Activated naive CD8-positive, alpha-beta T cell (primary cell): ENCODE measurements at regions not wholly inside any gene's neighbourhood (a gene's known extent, or its start where the extent isn't known, plus 50 kb on each side); places are given as distances from the start of the nearest gene placed in this dataset.

ENCODE experiments used
- H3K27ac Mint-ChIP-seq: one replicate; pipeline ENCODE4 v1.8.0; 2021; ENCODE audit warnings: mixed read lengths
- H3K27me3 Mint-ChIP-seq: one replicate; pipeline ENCODE4 v1.8.0; 2021; ENCODE audit warnings: mixed read lengths
- H3K36me3 Mint-ChIP-seq: one replicate; pipeline ENCODE4 v1.8.0; 2021; ENCODE audit warnings: mixed read lengths
- H3K4me1 Mint-ChIP-seq: one replicate; pipeline ENCODE4 v1.8.0; 2021; ENCODE audit warnings: low read depth, mixed read lengths
- H3K4me3 Mint-ChIP-seq: one replicate; pipeline ENCODE4 v1.8.0; 2021; ENCODE audit warnings: mild to moderate bottlenecking, mixed read lengths
- H3K9me3 Mint-ChIP-seq: one replicate; pipeline ENCODE4 v1.8.0; 2021; ENCODE audit warnings: low read depth, mixed read lengths

DNA sequence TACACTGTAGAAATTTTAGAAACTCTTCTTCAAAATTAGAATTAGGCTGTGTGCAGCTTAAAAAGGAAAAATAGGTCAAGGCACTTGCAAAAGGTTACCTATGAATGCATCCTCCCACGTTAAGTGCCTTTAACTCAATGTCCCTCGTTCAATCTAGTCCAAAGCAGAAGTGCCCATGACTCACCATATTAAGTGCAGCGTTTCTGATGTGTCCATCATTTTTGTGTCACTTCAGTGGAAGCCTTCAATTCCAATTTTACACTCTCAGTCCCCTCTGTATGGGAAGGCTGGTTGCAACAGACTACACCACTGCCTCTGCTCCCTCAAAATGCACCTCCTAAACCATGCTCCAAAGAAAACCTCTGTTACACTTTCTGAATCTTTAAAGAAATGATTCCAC is 53.4 kb downstream of the FOXB1 start:
- no peaks in the 10 kb centered on the region for H3K4me1 Mint-ChIP-seq
- no peak overlapping the region for H3K27ac Mint-ChIP-seq
- peaks cover 11% of the 10 kb centered on the region for H3K36me3 Mint-ChIP-seq
- H3K4me3 Mint-ChIP-seq, result no peak overlapping the region
- H3K27me3 Mint-ChIP-seq, result peaks cover 2% of the 10 kb centered on the region
- peaks cover 19% of the 10 kb centered on the region for H3K9me3 Mint-ChIP-seq

GRCh38 chr15:60059186-60059585 is 55.1 kb downstream of the FOXB1 start:
- Mint-ChIP-seq H3K36me3 (peaks cover 15% of the 10 kb centered on the region), H3K27me3 (peaks cover 2% of the 10 kb centered on the region), H3K4me1 (no peaks in the 10 kb centered on the region), H3K4me3 (no peak overlapping the region), H3K27ac (no peak overlapping the region), H3K9me3 (peaks cover 19% of the 10 kb centered on the region)

GRCh38 chr15:60061758-60062157 is 57.6 kb downstream of the FOXB1 start:
- Mint-ChIP-seq H3K4me3 (no peak overlapping the region), H3K27ac (no peak overlapping the region), H3K4me1 (no peaks in the 10 kb centered on the region), H3K36me3 (peaks cover 15% of the 10 kb centered on the region), H3K9me3 (peaks cover 19% of the 10 kb centered on the region), H3K27me3 (peaks cover 5% of the 10 kb centered on the region)

- H3K4me1 Mint-ChIP-seq, result no peaks in the 10 kb centered on the region
- no peak overlapping the region for H3K27ac Mint-ChIP-seq
- peaks cover 15% of the 10 kb centered on the region for H3K36me3 Mint-ChIP-seq
- no peak overlapping the region for H3K4me3 Mint-ChIP-seq
- H3K9me3 Mint-ChIP-seq, result peaks cover 19% of the 10 kb centered on the region
- H3K27me3 Mint-ChIP-seq, result peaks cover 5% of the 10 kb centered on the region
These were observed 58.7 kb downstream of the FOXB1 start for GRCh38 chr15:60062826-60063225.

DNA sequence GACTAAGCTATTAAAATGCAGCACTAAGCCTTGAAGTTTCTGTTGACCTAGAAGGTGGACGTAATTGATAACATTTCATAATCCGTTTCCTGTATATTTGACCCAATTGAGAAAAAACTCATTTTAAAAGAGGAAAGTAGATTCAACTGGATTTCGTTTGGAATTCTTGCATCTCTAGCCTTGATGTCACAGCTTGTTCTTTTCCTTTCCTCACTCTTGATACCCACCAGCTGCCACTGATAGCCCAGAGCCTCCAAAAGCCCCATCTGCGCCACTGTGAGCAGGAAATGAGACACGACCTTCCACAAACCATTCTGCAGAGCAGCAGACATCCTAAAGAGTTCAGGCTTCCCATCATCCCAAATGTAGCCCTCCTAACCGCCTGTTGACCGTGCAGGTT is 61.8 kb downstream of the FOXB1 start:
- H3K27me3 Mint-ChIP-seq, result peaks cover 3% of the 10 kb centered on the region
- no peak overlapping the region for H3K4me3 Mint-ChIP-seq
- peaks cover 12% of the 10 kb centered on the region for H3K36me3 Mint-ChIP-seq
- peaks cover 13% of the 10 kb centered on the region for H3K9me3 Mint-ChIP-seq
- no peak overlapping the region for H3K27ac Mint-ChIP-seq
- no peaks in the 10 kb centered on the region for H3K4me1 Mint-ChIP-seq

DNA sequence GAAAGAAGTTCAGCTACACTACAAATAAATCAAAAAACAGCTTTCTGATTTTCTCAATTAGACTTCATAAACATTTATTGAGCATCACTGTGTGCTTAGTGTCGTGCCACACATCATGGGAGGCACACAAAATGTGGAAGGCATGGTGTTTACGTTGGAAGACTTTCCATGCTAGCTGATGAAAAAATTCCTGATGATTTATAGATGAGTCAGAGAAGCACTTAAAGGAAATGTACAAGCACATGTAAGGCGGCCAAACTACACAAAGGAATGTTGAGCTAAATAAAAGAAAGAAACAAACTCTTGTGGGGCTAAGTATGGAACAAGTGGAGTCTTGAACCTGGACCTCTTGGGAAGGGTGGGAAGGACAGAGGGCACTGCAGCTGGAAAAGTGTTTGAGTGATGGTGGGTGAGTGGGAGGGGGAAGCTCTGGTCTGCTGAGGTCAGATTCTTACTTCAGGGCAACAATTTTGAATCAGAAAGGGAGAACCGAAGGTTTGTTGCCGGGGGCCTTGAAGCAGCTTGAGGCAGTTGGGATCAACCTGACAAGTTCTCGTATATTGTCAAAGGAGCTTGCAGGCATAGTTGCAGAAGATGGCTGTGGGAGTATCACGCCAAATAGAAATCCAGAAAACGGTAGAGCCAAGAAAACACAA is 66.9 kb downstream of the FOXB1 start:
- H3K9me3 Mint-ChIP-seq, result no peaks in the 10 kb centered on the region
- no peaks in the 10 kb centered on the region for H3K36me3 Mint-ChIP-seq
- H3K4me1 Mint-ChIP-seq, result peaks cover 19% of the 10 kb centered on the region
- no peaks in the 10 kb centered on the region for H3K27me3 Mint-ChIP-seq
- H3K27ac Mint-ChIP-seq, result no peak overlapping the region
- no peak overlapping the region for H3K4me3 Mint-ChIP-seq

DNA sequence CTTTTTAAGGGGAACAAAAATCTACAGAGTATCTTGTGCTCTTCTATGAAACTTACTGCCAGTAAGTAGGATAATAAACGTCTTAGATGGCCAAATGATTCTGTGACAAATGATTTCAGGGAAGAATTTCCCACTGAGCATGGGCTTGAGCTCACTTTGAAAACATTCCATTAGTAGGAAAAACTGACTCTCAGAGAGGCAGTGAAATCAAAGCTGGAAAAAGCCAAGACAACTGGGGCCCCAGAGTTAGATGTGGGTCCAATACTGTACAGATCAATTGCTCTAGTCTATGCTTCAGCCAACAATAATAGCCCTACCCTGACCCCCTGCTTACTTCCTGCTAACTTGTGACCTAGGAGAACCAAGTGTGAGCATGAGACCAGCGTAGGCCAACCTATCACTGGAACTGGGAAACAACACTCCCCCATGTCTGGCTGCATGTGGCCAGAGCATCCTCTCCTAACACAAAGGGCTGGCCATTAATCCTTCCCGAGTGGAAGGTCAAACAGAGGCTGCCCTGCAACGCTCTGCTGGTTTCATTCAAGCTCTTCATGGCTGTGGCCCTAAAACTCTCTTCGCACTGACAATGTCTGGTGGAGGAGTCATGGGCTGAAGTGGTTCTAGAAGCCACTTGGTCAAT is 68.8 kb downstream of the FOXB1 start:
- no peaks in the 10 kb centered on the region for H3K36me3 Mint-ChIP-seq
- no peaks in the 10 kb centered on the region for H3K9me3 Mint-ChIP-seq
- H3K27ac Mint-ChIP-seq, result no peak overlapping the region
- no peak overlapping the region for H3K4me3 Mint-ChIP-seq
- H3K27me3 Mint-ChIP-seq, result no peaks in the 10 kb centered on the region
- peaks cover 34% of the 10 kb centered on the region for H3K4me1 Mint-ChIP-seq

GRCh38 chr15:60073466-60073840 is 69.3 kb downstream of the FOXB1 start:
- peaks cover 38% of the 10 kb centered on the region for H3K4me1 Mint-ChIP-seq
- no peak overlapping the region for H3K4me3 Mint-ChIP-seq
- no peaks in the 10 kb centered on the region for H3K36me3 Mint-ChIP-seq
- no peak overlapping the region for H3K27ac Mint-ChIP-seq
- H3K27me3 Mint-ChIP-seq, result no peaks in the 10 kb centered on the region
- H3K9me3 Mint-ChIP-seq, result no peaks in the 10 kb centered on the region

DNA sequence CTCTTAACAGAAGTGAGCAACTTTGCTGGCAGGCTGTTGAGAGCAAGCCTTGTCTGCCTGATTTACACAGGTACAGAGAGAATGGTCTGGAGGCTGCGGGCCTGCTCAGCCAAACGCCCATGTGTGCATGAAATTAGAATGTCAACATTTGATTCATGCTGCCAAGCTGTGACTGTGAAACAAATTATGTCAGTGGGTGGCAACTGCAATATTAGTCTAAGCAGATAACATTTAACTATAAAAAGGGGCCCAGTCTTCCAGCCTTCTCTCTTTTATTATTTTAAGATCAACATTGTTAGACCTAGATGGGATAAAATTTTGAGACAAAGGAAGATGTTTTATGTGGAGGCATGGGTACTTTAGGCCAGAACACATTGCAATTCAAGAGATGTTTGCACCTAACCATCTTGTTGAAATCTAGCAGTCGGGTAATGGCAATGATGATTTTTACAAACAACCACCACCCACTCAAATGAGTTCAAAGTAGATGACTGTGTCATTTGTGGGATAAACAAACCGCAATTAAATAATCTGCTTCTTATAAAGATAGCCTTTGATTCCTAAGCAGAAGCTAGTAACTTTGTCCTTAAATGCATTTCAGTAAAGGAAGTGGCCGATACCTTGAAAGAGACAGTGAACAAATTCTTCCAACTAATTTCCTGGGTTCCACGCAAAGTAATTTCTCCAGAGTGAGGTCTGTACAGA is 70.2 kb downstream of the FOXB1 start:
- peak overlapping the region; percentile 28 for H3K27ac Mint-ChIP-seq

DNA sequence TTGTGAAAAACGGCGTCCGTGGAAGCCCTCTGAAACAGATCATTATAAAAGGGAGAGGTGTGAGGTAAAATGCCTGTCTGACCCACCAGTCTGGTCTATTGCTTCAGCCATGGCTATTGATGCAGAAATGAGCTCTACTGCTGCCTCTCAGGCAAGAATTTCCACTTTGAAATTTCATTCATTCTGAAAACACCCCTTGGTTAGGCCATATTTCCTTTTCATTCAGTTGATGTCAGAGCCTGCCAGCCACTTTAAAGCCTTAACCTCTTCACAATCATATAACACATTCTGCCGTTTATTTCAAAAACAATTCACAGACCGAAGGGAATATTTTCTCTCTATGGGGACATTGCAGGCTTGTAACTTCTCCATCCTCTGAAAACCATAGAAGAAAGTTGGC is 71.9 kb downstream of the FOXB1 start:
- no peak overlapping the region for H3K4me3 Mint-ChIP-seq
- H3K36me3 Mint-ChIP-seq, result peaks cover 2% of the 10 kb centered on the region
- no peak overlapping the region for H3K27ac Mint-ChIP-seq
- H3K4me1 Mint-ChIP-seq, result peaks cover 40% of the 10 kb centered on the region
- H3K27me3 Mint-ChIP-seq, result peaks cover 3% of the 10 kb centered on the region
- no peaks in the 10 kb centered on the region for H3K9me3 Mint-ChIP-seq

More for the DNA sequence above, 70.2 kb downstream of the FOXB1 start:
- Mint-ChIP-seq H3K9me3 (no peaks in the 10 kb centered on the region), H3K36me3 (no peaks in the 10 kb centered on the region), H3K4me1 (peaks cover 40% of the 10 kb centered on the region), H3K4me3 (no peak overlapping the region), H3K27me3 (no peaks in the 10 kb centered on the region)

DNA sequence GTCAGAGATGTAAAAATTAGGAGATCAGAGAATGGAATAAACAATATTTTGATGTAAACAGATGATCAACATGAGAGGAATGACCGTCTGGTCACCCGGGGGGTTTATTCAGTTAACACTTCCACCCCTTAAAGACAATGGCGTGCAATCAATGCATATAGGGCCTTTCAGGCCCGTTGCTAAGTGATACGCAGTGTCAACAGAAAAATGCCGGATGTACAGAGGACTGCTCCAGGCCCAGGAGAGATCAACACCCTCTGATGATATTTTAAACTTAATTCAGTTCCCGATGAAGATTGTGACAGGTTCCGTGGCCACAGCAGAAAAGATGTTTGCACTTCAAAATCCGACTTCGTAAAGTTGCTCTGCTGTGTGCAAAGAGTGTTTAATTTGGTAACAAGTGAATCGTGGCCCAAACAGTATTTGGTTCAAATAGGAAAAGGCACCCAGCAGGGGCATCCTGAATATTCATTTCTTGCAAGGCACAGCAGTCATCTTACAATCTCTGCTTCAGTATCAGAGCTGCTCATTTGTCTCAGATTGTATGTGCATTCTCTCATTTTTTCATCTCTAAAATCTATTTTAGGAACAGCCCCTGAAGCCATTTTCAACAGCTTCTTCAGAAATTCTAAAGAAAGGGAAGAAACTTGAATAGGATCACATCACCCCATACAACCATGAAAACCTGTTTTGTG is 72.6 kb downstream of the FOXB1 start:
- Mint-ChIP-seq H3K4me1 (peaks cover 40% of the 10 kb centered on the region), H3K36me3 (peaks cover 2% of the 10 kb centered on the region)

DNA sequence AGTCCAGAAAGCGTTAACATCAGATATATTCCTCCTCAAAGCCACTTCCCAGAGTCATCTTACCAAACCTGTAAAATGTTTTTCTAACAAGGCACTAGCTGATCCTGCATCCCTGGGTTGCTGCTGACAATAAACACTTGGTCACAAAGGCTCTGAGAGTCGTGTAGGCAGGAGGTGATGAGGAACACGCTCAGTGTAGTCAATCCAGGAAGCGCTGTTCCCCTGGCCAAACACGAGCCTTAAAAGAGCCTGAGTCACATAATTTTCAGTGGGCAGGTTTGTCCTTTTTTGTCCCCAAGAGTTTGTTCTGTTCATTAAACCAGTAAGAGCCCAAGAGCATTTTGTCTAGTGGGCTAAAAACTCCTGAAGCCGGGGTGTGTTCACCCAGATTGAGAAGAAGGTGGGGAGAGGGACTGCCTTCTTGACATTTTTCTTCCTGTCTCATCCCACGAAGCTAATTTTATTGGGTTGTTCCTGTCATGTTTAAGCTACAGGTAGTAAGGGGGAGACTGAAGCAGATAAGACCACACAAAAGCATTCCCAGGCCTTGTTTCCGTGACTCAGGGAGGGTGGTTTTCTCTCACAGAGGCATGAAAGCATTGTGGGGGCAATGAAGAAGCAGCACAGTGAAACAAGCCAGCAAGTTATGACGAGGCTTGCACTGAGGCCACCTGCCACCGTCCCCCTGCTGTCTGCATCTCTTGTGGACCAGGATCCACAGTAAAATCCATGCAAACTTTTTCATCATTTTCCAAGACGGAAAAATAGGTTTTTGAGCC is 73.7 kb downstream of the FOXB1 start:
- H3K4me1 Mint-ChIP-seq, result peaks cover 40% of the 10 kb centered on the region
- peaks cover 4% of the 10 kb centered on the region for H3K36me3 Mint-ChIP-seq
- H3K9me3 Mint-ChIP-seq, result no peaks in the 10 kb centered on the region
- H3K27ac Mint-ChIP-seq, result peak overlapping the region; percentile 25
- H3K27me3 Mint-ChIP-seq, result peaks cover 3% of the 10 kb centered on the region
- no peak overlapping the region for H3K4me3 Mint-ChIP-seq

More for the DNA sequence above, 72.6 kb downstream of the FOXB1 start:
- Mint-ChIP-seq H3K9me3 (no peaks in the 10 kb centered on the region), H3K27me3 (peaks cover 3% of the 10 kb centered on the region), H3K27ac (no peak overlapping the region), H3K4me3 (no peak overlapping the region)

DNA sequence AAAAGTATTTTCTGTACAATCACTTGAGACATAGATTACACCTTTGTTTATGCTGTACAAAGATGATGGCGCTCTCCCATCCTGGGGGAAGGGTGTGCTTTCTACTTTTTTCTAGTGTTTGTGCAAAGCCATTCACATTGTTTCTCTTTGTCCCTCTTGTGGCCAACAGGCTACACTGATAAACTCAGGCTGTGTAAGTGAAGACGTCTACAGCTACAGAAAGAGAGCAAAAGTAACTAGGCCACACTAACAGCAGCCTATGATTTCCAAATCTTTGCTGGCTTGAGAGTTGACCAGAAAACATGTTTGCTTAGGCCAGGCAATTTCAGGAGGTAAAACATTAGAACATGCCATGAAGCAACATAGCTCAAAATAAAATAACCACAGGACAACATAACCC is 75.1 kb downstream of the FOXB1 start:
- Mint-ChIP-seq H3K9me3 (no peaks in the 10 kb centered on the region), H3K4me3 (no peak overlapping the region), H3K27me3 (peaks cover 3% of the 10 kb centered on the region), H3K36me3 (peaks cover 4% of the 10 kb centered on the region), H3K27ac (no peak overlapping the region), H3K4me1 (peaks cover 33% of the 10 kb centered on the region)

DNA sequence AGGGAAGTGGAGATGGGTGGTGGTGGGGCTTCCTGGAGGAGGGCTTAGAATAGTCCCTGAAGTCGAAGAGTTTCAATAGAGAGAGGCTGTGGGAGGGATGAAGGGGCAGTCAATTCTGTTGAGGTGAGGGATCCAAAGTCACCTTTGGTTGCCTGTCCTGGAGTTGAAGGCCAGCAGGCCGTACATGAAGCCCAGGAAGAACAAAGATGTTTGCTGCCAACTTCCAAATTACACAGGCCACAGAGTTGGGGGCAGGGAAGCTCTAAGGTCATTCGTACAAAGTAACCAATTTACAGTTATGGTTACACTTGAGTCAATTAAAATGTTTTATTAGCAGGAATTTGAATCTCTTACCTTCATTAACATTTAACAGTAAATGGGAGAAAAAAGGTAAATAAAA is 77.9 kb downstream of the FOXB1 start:
- H3K9me3 Mint-ChIP-seq, result no peaks in the 10 kb centered on the region
- H3K27ac Mint-ChIP-seq, result no peak overlapping the region
- H3K4me1 Mint-ChIP-seq, result peaks cover 16% of the 10 kb centered on the region
- peaks cover 3% of the 10 kb centered on the region for H3K27me3 Mint-ChIP-seq
- peaks cover 4% of the 10 kb centered on the region for H3K36me3 Mint-ChIP-seq
- no peak overlapping the region for H3K4me3 Mint-ChIP-seq
